K562 (cell line): ENCODE measurements at regions not wholly inside any gene's neighbourhood (a gene's known extent, or its start where the extent isn't known, plus 50 kb on each side); places are given as distances from the start of the nearest gene placed in this dataset.

Experiments used
- ATAC-seq: fragments of 200-7000 bp; cut with Tn5 transposase; 3 replicates; pipeline ENCODE4 v1.9.1; 2020; ENCODE audit warnings: moderate library complexity
- BruUV-seq: library from RNA; stranded (reverse); fragments of 400-500 nt; replicated peaks from 2 replicates; lab custom pipeline; 2021; lab: Mats Ljungman, UMichigan
- CTCF ChIA-PET: fragments of 300-600 bp; formaldehyde crosslinking; extraction: SDS; loops from one replicate; lab custom pipeline; 2021; ENCODE audit warnings: low intra/inter-chr PET ratio; lab: Yijun Ruan, JAX
- POLR2A ChIA-PET: fragments of 300-600, 350-650 bp; sonication (Branson Sonifier 250); formaldehyde crosslinking; extraction: SDS; loops from one replicate; lab custom pipeline; 2021; ENCODE audit warnings: antibody characterized with exemption, inconsistent platforms; lab: Yijun Ruan, JAX
- DNase-seq, 4 experiments: peaks; one replicate each; pipeline versions ENCODE4 v3.0.0 to v3.0.0-alpha.2; 2011 to 2018; ENCODE audit warnings: low spot score in 3 of 4, mixed read lengths in 3 of 4; ENCODE audit errors: extremely low read depth in 1 of 4
- FAIRE-seq: peaks from 2 replicates; lab custom pipeline; 2011; peaks lifted over from hg19 to GRCh38; lab: Jason Lieb, UNC
- H2AFZ ChIP-seq: 2 replicates; pipeline ENCODE4 v1.6.0; 2011; ENCODE audit warnings: low read depth, low read length, control low read depth, inconsistent platforms
- H3K27ac ChIP-seq: fragments of 200-600 bp; 3 replicates; pipeline ENCODE4 v1.8.0; 2011; ENCODE audit warnings: low read depth, mild to moderate bottlenecking, control low read depth, inconsistent platforms, low read length, moderate library complexity, mixed read lengths; ENCODE audit errors: extremely low read depth
- H3K27me3 ChIP-seq, 2 experiments: fragments of 300-600 bp in 1 of 2; 2 replicates in 1 of 2; 3 replicates in 1 of 2; pipeline versions ENCODE4 v1.6.0 to v1.8.0; 2011; ENCODE audit warnings: inconsistent platforms in 2 of 2, low read length in 2 of 2, mild to moderate bottlenecking in 1 of 2, mixed read lengths in 1 of 2, moderate library complexity in 1 of 2; ENCODE audit not compliant: control insufficient read depth in 2 of 2, insufficient read depth in 2 of 2
- H3K36me3 ChIP-seq: fragments of 300-600 bp; 3 replicates; pipeline ENCODE4 v1.8.0; 2011; ENCODE audit warnings: mild to moderate bottlenecking, low read length, inconsistent platforms; ENCODE audit not compliant: control insufficient read depth, insufficient read depth
- H3K4me1 ChIP-seq, 2 experiments: fragments of 200-600 bp in 1 of 2; replicated peaks in 1 of 2; 2 replicates in 1 of 2; 3 replicates in 1 of 2; pipeline versions ENCODE4 v1.5.1 to v1.8.0; 2011; ENCODE audit warnings: inconsistent platforms in 2 of 2, low read length in 2 of 2, mild to moderate bottlenecking in 1 of 2, mixed read lengths in 1 of 2, moderate library complexity in 1 of 2; ENCODE audit not compliant: control insufficient read depth in 2 of 2, insufficient read depth in 2 of 2
- H3K4me2 ChIP-seq: 2 replicates; pipeline ENCODE4 v1.6.1; 2011; ENCODE audit warnings: low read length, control low read depth, inconsistent platforms, mixed read lengths; ENCODE audit not compliant: insufficient read depth
- H3K4me3 ChIP-seq: fragments of 200-600 bp; sonication (generic), shearing (Covaris generic); 2 replicates; pipeline ENCODE4 v1.5.1; 2016; ENCODE audit warnings: control low read depth, inconsistent platforms
- H3K79me2 ChIP-seq: fragments of 200-600 bp; 3 replicates; pipeline ENCODE4 v1.8.0; 2011; ENCODE audit warnings: low read length, inconsistent platforms; ENCODE audit not compliant: control insufficient read depth, insufficient read depth
- H3K9ac ChIP-seq, 2 experiments: 2 replicates each; pipeline versions ENCODE4 v1.6.0 to v1.6.1; 2011; ENCODE audit warnings: low read depth in 2 of 2, low read length in 2 of 2, control low read depth in 1 of 2, inconsistent platforms in 1 of 2, mild to moderate bottlenecking in 1 of 2, mixed read lengths in 1 of 2; ENCODE audit not compliant: insufficient read depth in 1 of 2
- H3K9me1 ChIP-seq: one replicate; pipeline ENCODE4 v1.6.0; 2011; ENCODE audit warnings: inconsistent platforms, mild to moderate bottlenecking, low read length, moderate library complexity; ENCODE audit not compliant: control insufficient read depth, insufficient read depth
- H3K9me3 ChIP-seq: replicated peaks from 2 replicates; pipeline ENCODE4 v1.5.1; 2011; ENCODE audit warnings: low read depth, low read length, inconsistent platforms; ENCODE audit not compliant: control insufficient read depth, insufficient read depth
- H4K20me1 ChIP-seq: replicated peaks from 2 replicates; pipeline ENCODE4 v1.6.1; 2011; ENCODE audit warnings: low read length, inconsistent platforms, mixed read lengths; ENCODE audit not compliant: control insufficient read depth, insufficient read depth
- FOXK1 ChIP-seq: sonication (generic); formaldehyde crosslinking; IDR thresholded peaks from 2 replicates; pipeline ENCODE4 v1.8.0; 2022; ENCODE audit warnings: missing genetic modification reagents, mild to moderate bottlenecking, borderline replicate concordance
- MCM2 ChIP-seq: fragments of 450-650 bp; IDR thresholded peaks from 2 replicates; pipeline ENCODE4 v1.6.1; 2017; ENCODE audit warnings: low read depth, mild to moderate bottlenecking
- MED1 ChIP-seq: sonication (generic); formaldehyde crosslinking; IDR thresholded peaks from 2 replicates; pipeline ENCODE4 v1.8.1; 2023; ENCODE audit warnings: missing genetic modification reagents, borderline replicate concordance
- MXI1 ChIP-seq: IDR thresholded peaks from 2 replicates; pipeline ENCODE4 v1.6.1; 2011; ENCODE audit warnings: low read depth, mild to moderate bottlenecking, improper control_type of control experiment, low read length
- NCOA1 ChIP-seq: fragments of 450-650 bp; IDR thresholded peaks from 2 replicates; pipeline ENCODE4 v1.6.1; 2016; ENCODE audit warnings: low read depth
- NR2C2 ChIP-seq, 2 experiments: fragments of 200-800 bp in 1 of 2; sonication (Bioruptor generic) in 1 of 2; sonication (generic) in 1 of 2; formaldehyde crosslinking in 1 of 2; IDR thresholded peaks; 2 replicates each; pipeline versions ENCODE4 v1.6.1 to v1.8.0; 2016 to 2022; ENCODE audit warnings: mild to moderate bottlenecking in 1 of 2, missing compliant biosample characterization in 1 of 2, missing genetic modification characterization in 1 of 2, missing genetic modification reagents in 1 of 2
- POLR3G ChIP-seq: IDR thresholded peaks from 2 replicates; pipeline ENCODE4 v1.6.1; 2011; ENCODE audit not compliant: insufficient read length, insufficient replicate concordance; ENCODE audit errors: extremely low read depth
- TCF15 ChIP-seq: fragments of 250-450 bp; sonication (Bioruptor Pico); IDR thresholded peaks from 2 replicates; pipeline ENCODE4 v1.8.0; 2022; ENCODE audit warnings: moderate library complexity, mild to moderate bottlenecking, inconsistent platforms
- TOE1 ChIP-seq, 2 experiments: fragments of 450-650 bp in 1 of 2; sonication (generic) in 1 of 2; formaldehyde crosslinking in 1 of 2; IDR thresholded peaks; 2 replicates each; pipeline versions ENCODE4 v1.7.1 to v1.8.0; 2016 to 2022; ENCODE audit warnings: borderline replicate concordance in 2 of 2, mild to moderate bottlenecking in 2 of 2, antibody characterized with exemption in 1 of 2, inconsistent platforms in 1 of 2, low read depth in 1 of 2, missing genetic modification reagents in 1 of 2, moderate library complexity in 1 of 2
- ZNF507 ChIP-seq: conservative IDR thresholded peaks from 2 replicates; pipeline ENCODE4 v1.6.1; 2017; ENCODE audit warnings: missing genetic modification characterization, missing compliant biosample characterization
- ZNF717 ChIP-seq: fragments of 250-450 bp; sonication (Bioruptor Pico); IDR thresholded peaks from 2 replicates; pipeline ENCODE4 v1.5.0; 2021
- WGBS: fragments of 100-300 bp; shearing (Covaris generic); methylation state at CpG from one replicate; pipeline ENCODE4 v1.1.6; 2016; ENCODE audit warnings: low coverage, mixed read lengths; ENCODE audit not compliant: insufficient coverage; ENCODE audit errors: missing lambda C conversion rate; 5-methylcytosine and 5-hydroxymethylcytosine counted together
- in situ Hi-C: fragments of 300-500 bp; cut with MboI; formaldehyde crosslinking; loops from 4 replicates; pipeline ENCODE4 v1.15.0; 2018; ENCODE audit warnings: inconsistent platforms, mixed read lengths
- intact Hi-C: fragments of 100-400 bp; cut with micrococcal nuclease; formaldehyde crosslinking; loops from 2 replicates; pipeline ENCODE4 v1.14.2; 2022
- TF ChIP-seq, protein P1 (sequence below): sonication (generic); formaldehyde crosslinking; IDR thresholded peaks from 2 replicates; pipeline ENCODE4 v1.8.0; 2022; ENCODE audit warnings: mild to moderate bottlenecking, missing genetic modification reagents

DNA sequence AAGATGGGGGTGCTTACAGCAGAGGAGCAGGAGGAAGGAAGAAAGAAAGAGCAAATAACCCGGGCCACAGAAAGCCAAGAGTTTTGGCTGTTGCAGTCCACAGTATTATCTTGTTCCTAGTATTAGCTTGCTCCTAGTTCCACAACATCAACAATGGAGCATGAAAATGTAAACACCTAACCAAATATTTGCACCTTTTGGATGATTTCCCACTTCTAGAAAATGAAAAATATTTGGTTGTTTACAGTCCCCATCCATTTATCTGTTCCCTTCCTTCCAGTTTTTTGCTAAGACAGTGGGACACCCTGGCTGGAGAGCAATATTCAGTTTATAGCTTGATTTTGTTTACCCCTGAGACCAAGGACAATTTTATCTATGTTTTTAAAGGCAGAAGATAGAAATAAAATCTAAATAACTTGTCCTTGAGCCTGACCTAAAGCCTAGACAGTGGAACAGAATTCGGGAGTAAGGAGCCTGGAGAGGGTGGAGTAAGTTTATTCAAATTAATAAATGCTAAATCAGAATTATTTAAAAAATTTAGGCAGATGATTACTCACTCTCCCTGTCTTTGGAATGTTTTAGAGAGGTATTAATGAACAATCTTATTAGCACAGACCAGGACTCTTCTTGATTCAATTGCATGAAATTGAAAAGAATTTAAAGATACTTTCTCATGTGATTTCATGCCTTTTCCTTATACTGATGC, 51.6 kb downstream of the RESF1 start:
- DNase-seq (no peak), FAIRE-seq (no peak), ATAC-seq (no peak)
- Histone ChIP-seq H3K36me3 (no peaks in the 10 kb centered on the region), H3K4me1 (peaks cover 16 to 23% of the 10 kb centered on the region in 2 experiments), H2AFZ (peak overlapping the region; percentile 53; the same call in 1 of the 2 replicates), H3K9me1 (no peaks in the 10 kb centered on the region), H4K20me1 (no peaks in the 10 kb centered on the region), H3K4me3 (no peak overlapping the region), H3K9me3 (no peaks in the 10 kb centered on the region), H3K27me3 (no peaks in the 10 kb centered on the region), H3K9ac (no peak overlapping the region), H3K79me2 (no peaks in the 10 kb centered on the region), H3K27ac (0 out of 3 replicates have a peak overlapping the region, but pooled peaks have one; percentile 30), H3K4me2 (no peak overlapping the region)
- ChIA-PET POLR2A (interaction anchor here (0.9 to 2.0 kb wide), 2 partner anchors 10 to 16 kb away, joined by 4 to 6 read pairs; no protein-coding TSS in a partner anchor), CTCF (no interaction called here)
- TF ChIP-seq MCM2 (no peak), ZNF507 (no peak), MXI1 (no peak), TOE1 (IDR thresholded peaks at IDR 0.05; ENCODE audit: borderline replicate concordance) (no peak), TOE1 (CRISPR knock-in tag; IDR thresholded peaks at IDR 0.05; ENCODE audit: borderline replicate concordance, low read depth) (no peak), FOXK1 (CRISPR knock-in tag) (no peak), TCF15 (CRISPR knock-in tag) (no peak), NR2C2 (CRISPR knock-in tag; IDR thresholded peaks at IDR 0.05) (no peak), NR2C2 (tag; IDR thresholded peaks at IDR 0.05) (no peak), ZNF717 (CRISPR knock-in tag) (no peak), POLR3G (no peak), MED1 (no peak), NCOA1 (no peak)
- TF ChIP-seq, protein P1, sequence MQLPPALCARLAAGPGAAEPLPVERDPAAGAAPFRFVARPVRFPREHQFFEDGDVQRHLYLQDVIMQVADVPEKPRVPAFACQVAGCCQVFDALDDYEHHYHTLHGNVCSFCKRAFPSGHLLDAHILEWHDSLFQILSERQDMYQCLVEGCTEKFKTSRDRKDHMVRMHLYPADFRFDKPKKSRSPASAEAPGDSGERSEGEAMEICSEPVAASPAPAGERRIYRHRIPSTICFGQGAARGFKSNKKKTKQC (CRISPR knock-in tag) = no peak
- intact Hi-C loops = no loop called here
- in situ Hi-C loops = no loop called here
- BruUV-seq = no TSS peak
- 56% methylated on average over 2 of the region's 2 CpGs for WGBS
